Endothelial cell of umbilical vein (primary cell): ENCODE measurements at regions not wholly inside any gene's neighbourhood (a gene's known extent, or its start where the extent isn't known, plus 50 kb on each side); places are given as distances from the start of the nearest gene placed in this dataset.

ENCODE experiments used
- BruUV-seq: library from RNA; stranded (reverse); fragments of 400-500 nt; replicated peaks from 2 replicates; lab custom pipeline; 2021; lab: Mats Ljungman, UMichigan
- CTCF ChIA-PET: fragments of 300-600, 350-600 bp; sonication (Branson Sonifier 250); formaldehyde crosslinking; loops from one replicate; lab custom pipeline; 2021; ENCODE audit warnings: antibody characterized with exemption, inconsistent platforms; lab: Charles Lee
- POLR2A ChIA-PET: fragments of 300-600, 350-600 bp; sonication (Branson Sonifier 250); formaldehyde crosslinking; loops from one replicate; lab custom pipeline; 2021; ENCODE audit warnings: antibody characterized with exemption, inconsistent platforms; lab: Charles Lee
- DNase-seq: peaks from one replicate; pipeline ENCODE4 v3.0.0-alpha.2; 2011; ENCODE audit warnings: low read depth, low spot score
- FAIRE-seq: peaks from 2 replicates; lab custom pipeline; 2011; peaks lifted over from hg19 to GRCh38; lab: Jason Lieb, UNC
- H2AFZ ChIP-seq: 2 replicates; pipeline ENCODE4 v1.6.0; 2012; ENCODE audit warnings: low read depth, low read length, control low read depth, inconsistent platforms
- H3K27ac ChIP-seq: 2 replicates; pipeline ENCODE4 v1.5.1; 2011; ENCODE audit warnings: low read depth, mild to moderate bottlenecking, control low read depth, low read length, moderate library complexity; ENCODE audit not compliant: insufficient read depth
- H3K27me3 ChIP-seq, 2 experiments: 2 replicates each; pipeline versions ENCODE4 v1.6.0 to v1.6.1; 2011; ENCODE audit warnings: low read length in 2 of 2, mixed read lengths in 1 of 2; ENCODE audit not compliant: control insufficient read depth in 2 of 2, insufficient read depth in 2 of 2
- H3K36me3 ChIP-seq, 2 experiments: 2 replicates in 1 of 2; 3 replicates in 1 of 2; pipeline ENCODE4 v1.5.1; 2011; ENCODE audit warnings: low read length in 2 of 2, mild to moderate bottlenecking in 1 of 2, moderate library complexity in 1 of 2; ENCODE audit not compliant: control insufficient read depth in 2 of 2, insufficient read depth in 2 of 2; ENCODE audit errors: extremely low read depth in 1 of 2
- H3K4me1 ChIP-seq: 3 replicates; pipeline ENCODE4 v1.5.1; 2011; ENCODE audit warnings: mild to moderate bottlenecking, low read length; ENCODE audit not compliant: control insufficient read depth, insufficient read depth; ENCODE audit errors: extremely low read depth
- H3K4me2 ChIP-seq: 2 replicates; pipeline ENCODE4 v1.6.1; 2011; ENCODE audit warnings: low read length, control low read depth, mixed read lengths; ENCODE audit not compliant: insufficient read depth
- H3K4me3 ChIP-seq, 3 experiments: fragments of 200-600 bp in 1 of 3; sonication (generic), shearing (Covaris generic) in 1 of 3; replicated peaks in 1 of 3; 2 replicates each; pipeline ENCODE4 v1.5.1; 2011 to 2016; ENCODE audit warnings: control low read depth in 3 of 3, low read length in 3 of 3, mild to moderate bottlenecking in 2 of 3, inconsistent platforms in 1 of 3, low read depth in 1 of 3, moderate library complexity in 1 of 3; ENCODE audit not compliant: insufficient read depth in 1 of 3
- H3K79me2 ChIP-seq: 2 replicates; pipeline ENCODE4 v1.6.0; 2012; ENCODE audit warnings: low read length, inconsistent platforms; ENCODE audit not compliant: control insufficient read depth, insufficient read depth
- H3K9ac ChIP-seq: replicated peaks from 2 replicates; pipeline ENCODE3; 2011; ENCODE audit warnings: low read length, control low read depth; ENCODE audit not compliant: insufficient read depth; ENCODE audit errors: extremely low read depth
- H3K9me1 ChIP-seq: replicated peaks from 3 replicates; pipeline ENCODE4 v1.6.0; 2011; ENCODE audit warnings: mild to moderate bottlenecking, low read length; ENCODE audit not compliant: control insufficient read depth, insufficient read depth; ENCODE audit errors: extremely low read depth
- H3K9me3 ChIP-seq: replicated peaks from 2 replicates; pipeline ENCODE4 v1.5.1; 2012; ENCODE audit warnings: low read length, inconsistent platforms; ENCODE audit not compliant: control insufficient read depth, insufficient read depth
- H4K20me1 ChIP-seq: replicated peaks from 2 replicates; pipeline ENCODE3; 2011; ENCODE audit warnings: mild to moderate bottlenecking, low read length; ENCODE audit not compliant: control insufficient read depth, insufficient read depth; ENCODE audit errors: extremely low read depth
- EZH2 ChIP-seq: IDR thresholded peaks from 2 replicates; pipeline ENCODE4 v1.6.1; 2012; ENCODE audit warnings: borderline replicate concordance, low read depth, mild to moderate bottlenecking, moderate library complexity, low read length, inconsistent platforms; ENCODE audit not compliant: severe bottlenecking
- FOS ChIP-seq: IDR thresholded peaks from 2 replicates; pipeline ENCODE4 v1.6.1; 2011; ENCODE audit warnings: mild to moderate bottlenecking, low read length, moderate library complexity, borderline replicate concordance; ENCODE audit not compliant: insufficient read depth
- GATA2 ChIP-seq: IDR thresholded peaks from 2 replicates; pipeline ENCODE4 v1.7.0; 2011; ENCODE audit warnings: low read depth, mild to moderate bottlenecking, moderate library complexity, mixed read lengths, low read length; ENCODE audit not compliant: insufficient read length, insufficient read depth
- JUN ChIP-seq: IDR thresholded peaks from 2 replicates; pipeline ENCODE4 v1.6.1; 2011; ENCODE audit warnings: borderline replicate concordance, low read depth; ENCODE audit not compliant: insufficient read length, insufficient read depth
- POLR2A ChIP-seq: IDR thresholded peaks from 2 replicates; pipeline ENCODE4 v1.6.1; 2012; ENCODE audit warnings: low read depth, mild to moderate bottlenecking, control low read depth, low read length
- POLR2AphosphoS5 ChIP-seq: IDR thresholded peaks from 2 replicates; pipeline ENCODE4 v1.6.1; 2012; ENCODE audit warnings: low read depth, mild to moderate bottlenecking, control low read depth, low read length, moderate library complexity; ENCODE audit not compliant: insufficient read depth
- dilution Hi-C: fragments of 300-500 bp; cut with MboI; formaldehyde crosslinking; loops from one replicate; pipeline ENCODE4 v1.15.0; 2019; ENCODE audit warnings: low sequenced_read_pairs; ENCODE audit not compliant: extremely low pct_ligation_motif_present
- intact Hi-C: fragments of 100-400 bp; cut with micrococcal nuclease; formaldehyde crosslinking; loops from one replicate; pipeline ENCODE4 v1.10.0; 2022
- TF ChIP-seq, protein P1 (sequence below): IDR thresholded peaks from 2 replicates; pipeline ENCODE4 v1.6.1; 2011; ENCODE audit not compliant: insufficient read depth, insufficient read length
- TF ChIP-seq, protein P2 (sequence below), 2 donors: IDR thresholded peaks; 1 replicate in 1 of 2; 2 replicates in 1 of 2; pipeline ENCODE4 v1.5.1; 2011; ENCODE audit warnings: low read length in 2 of 2, mild to moderate bottlenecking in 2 of 2, moderate library complexity in 2 of 2, control low read depth in 1 of 2, inconsistent platforms in 1 of 2, low read depth in 1 of 2; ENCODE audit not compliant: insufficient read depth in 1 of 2; ENCODE audit errors: extremely low read depth in 1 of 2

DNA sequence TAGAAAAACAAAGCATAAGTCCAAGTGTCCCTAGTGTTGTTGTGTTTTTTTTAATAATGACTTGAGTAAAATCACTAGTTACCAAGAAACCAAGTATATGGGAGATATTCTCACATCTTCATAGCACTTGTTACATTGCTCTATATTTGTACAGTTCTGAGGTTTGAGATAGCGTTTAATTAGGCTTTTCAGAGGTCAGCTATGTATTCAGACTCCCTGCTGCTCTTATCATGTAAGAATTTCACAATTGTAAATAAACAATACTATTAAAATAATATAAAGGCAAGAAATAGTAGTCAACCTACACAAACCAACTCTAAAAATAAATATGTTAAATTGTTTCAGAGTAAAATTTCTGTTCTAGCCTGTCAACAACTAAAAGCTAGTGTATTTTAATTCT, 761.9 kb upstream of the FAM174A start:
- Histone ChIP-seq H3K27me3 (no peaks in the 10 kb centered on the region), H3K79me2 (no peaks in the 10 kb centered on the region), H3K36me3 (no peaks in the 10 kb centered on the region), H3K4me3 (no peak overlapping the region), H3K9ac (no peak overlapping the region), H3K9me1 (no peaks in the 10 kb centered on the region), H3K9me3 (no peaks in the 10 kb centered on the region), H3K4me2 (peak overlapping the region; percentile 55), H4K20me1 (no peaks in the 10 kb centered on the region), H3K27ac (no peak overlapping the region), H2AFZ (peak overlapping the region; percentile 44), H3K4me1 (peaks cover 21% of the 10 kb centered on the region)
- DNase-seq, result peak; percentile 40
- POLR2A ChIA-PET, result no interaction called here
- no peak for FAIRE-seq
- dilution Hi-C loops, result no loop called here
- CTCF ChIA-PET, result no interaction called here
- TF ChIP-seq EZH2 (no peak), JUN (no peak), FOS (no peak), POLR2AphosphoS5 (no peak), GATA2 (no peak), POLR2A (no peak)
- TF ChIP-seq, protein P1, sequence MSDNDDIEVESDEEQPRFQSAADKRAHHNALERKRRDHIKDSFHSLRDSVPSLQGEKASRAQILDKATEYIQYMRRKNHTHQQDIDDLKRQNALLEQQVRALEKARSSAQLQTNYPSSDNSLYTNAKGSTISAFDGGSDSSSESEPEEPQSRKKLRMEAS, result no peak
- TF ChIP-seq, protein P2, sequence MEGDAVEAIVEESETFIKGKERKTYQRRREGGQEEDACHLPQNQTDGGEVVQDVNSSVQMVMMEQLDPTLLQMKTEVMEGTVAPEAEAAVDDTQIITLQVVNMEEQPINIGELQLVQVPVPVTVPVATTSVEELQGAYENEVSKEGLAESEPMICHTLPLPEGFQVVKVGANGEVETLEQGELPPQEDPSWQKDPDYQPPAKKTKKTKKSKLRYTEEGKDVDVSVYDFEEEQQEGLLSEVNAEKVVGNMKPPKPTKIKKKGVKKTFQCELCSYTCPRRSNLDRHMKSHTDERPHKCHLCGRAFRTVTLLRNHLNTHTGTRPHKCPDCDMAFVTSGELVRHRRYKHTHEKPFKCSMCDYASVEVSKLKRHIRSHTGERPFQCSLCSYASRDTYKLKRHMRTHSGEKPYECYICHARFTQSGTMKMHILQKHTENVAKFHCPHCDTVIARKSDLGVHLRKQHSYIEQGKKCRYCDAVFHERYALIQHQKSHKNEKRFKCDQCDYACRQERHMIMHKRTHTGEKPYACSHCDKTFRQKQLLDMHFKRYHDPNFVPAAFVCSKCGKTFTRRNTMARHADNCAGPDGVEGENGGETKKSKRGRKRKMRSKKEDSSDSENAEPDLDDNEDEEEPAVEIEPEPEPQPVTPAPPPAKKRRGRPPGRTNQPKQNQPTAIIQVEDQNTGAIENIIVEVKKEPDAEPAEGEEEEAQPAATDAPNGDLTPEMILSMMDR (IDR thresholded peaks at IDR 0.05; ENCODE audit: extremely low read depth in 1 of 2, insufficient read depth in 1 of 2, low read depth in 1 of 2, low read length in 2 of 2), result no peak
- no TSS peak for BruUV-seq
- intact Hi-C loops, result no loop called here
